Muscle of leg (tissue), 3 donors: ENCODE measurements at regions not wholly inside any gene's neighbourhood (a gene's known extent, or its start where the extent isn't known, plus 50 kb on each side); places are given as distances from the start of the nearest gene placed in this dataset.

Source experiments
- DNase-seq: peaks from one replicate; pipeline ENCODE4 v3.0.0; 2013
- H3K27ac ChIP-seq: one replicate; pipeline ENCODE4 v1.5.1; 2013; ENCODE audit warnings: mild to moderate bottlenecking, low read length, control low read depth
- H3K27me3 ChIP-seq: one replicate; pipeline ENCODE4 v1.6.1; 2013; ENCODE audit warnings: low read length; ENCODE audit not compliant: control insufficient read depth, insufficient read depth
- H3K36me3 ChIP-seq: one replicate; pipeline ENCODE4 v1.6.1; 2013; ENCODE audit warnings: low read length; ENCODE audit not compliant: control insufficient read depth, insufficient read depth
- H3K4me1 ChIP-seq: one replicate; pipeline ENCODE4 v1.6.1; 2013; ENCODE audit warnings: low read length; ENCODE audit not compliant: control insufficient read depth, insufficient read depth
- H3K4me3 ChIP-seq: one replicate; pipeline ENCODE4 v1.5.1; 2013; ENCODE audit warnings: low read length, control low read depth
- H3K9me3 ChIP-seq: replicated peaks from 2 replicates; pipeline ENCODE4 v1.6.1; 2013; ENCODE audit warnings: low read depth, low read length; ENCODE audit not compliant: control insufficient read depth
- WGBS: methylation state at CpG from one replicate; pipeline ENCODE4 v1.1.5; 2013; ENCODE audit warnings: missing lambda C conversion rate; ENCODE audit not compliant: insufficient coverage; 5-methylcytosine and 5-hydroxymethylcytosine counted together

DNA sequence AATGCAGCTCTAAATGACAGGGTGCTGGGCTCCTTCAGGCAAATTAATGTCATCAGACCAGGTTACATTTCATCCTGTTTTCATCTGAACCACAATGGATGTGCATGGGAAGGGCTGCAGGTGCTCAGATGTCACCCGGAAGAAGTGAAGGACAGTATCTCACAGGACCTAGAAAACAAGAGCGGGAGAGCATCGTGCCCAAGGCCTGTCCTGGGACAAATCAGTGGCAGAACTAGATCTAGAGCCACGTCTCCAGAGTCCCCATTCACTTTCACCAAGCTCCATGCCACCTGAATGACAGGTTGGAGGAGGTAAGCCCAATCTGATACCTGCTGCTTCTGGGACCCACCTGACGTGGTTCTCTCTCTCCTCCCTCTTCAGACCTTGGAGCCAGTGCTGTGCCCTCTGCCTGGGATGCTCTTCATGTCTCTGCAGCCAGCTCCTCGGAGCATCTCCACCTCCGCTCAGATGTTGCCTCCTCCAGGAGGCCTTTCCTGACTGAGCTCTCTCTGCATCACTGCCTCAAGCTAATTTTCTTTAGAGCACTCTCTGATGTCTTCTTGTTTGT is 77.3 kb downstream of the CPN2 start:
- no peak for DNase-seq

DNA sequence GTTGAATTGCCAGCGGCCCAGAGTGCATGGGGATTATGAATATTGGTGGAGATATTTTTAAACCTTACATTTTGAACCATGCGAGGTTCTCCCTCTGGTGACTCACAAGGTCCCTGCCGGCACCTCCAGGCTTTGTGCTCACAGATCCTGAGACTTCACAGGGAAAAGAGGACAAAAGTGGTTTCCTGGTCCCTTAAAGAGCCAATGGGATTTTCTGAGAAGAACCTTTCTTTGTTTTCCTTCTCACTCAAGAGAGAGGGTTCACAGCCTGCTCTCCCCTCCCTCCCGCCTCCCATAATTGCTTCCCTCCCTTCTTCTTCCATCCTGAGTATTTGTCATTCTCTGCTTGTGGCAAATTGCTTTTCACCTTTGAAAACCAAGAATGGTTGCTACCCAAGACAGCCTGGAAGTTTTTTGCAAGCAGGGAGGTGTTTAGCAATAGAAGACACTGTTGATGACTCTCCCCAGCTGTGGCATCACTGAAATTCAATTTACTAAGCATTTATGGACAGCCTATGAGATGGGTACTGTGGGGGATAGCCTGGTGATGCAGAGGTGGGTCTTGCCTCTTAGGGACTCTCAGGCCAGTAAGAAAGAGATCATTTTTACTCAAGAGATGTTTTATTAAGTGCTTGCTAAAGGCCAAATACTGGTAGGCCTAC is 76.6 kb downstream of the CPN2 start:
- H3K27me3 ChIP-seq, result peaks cover 13% of the 10 kb centered on the region
- no peak for DNase-seq
- no peaks in the 10 kb centered on the region for H3K9me3 ChIP-seq
- H3K27ac ChIP-seq, result no peak overlapping the region
- H3K36me3 ChIP-seq, result no peaks in the 10 kb centered on the region
- 100% methylated on average over 2 of the region's 4 CpGs for WGBS
- H3K4me1 ChIP-seq, result peaks cover 76% of the 10 kb centered on the region
- no peak overlapping the region for H3K4me3 ChIP-seq

More for the DNA sequence above, 77.3 kb downstream of the CPN2 start:
- Histone ChIP-seq H3K9me3 (no peaks in the 10 kb centered on the region), H3K27me3 (peaks cover 13% of the 10 kb centered on the region), H3K27ac (no peak overlapping the region), H3K4me1 (peaks cover 76% of the 10 kb centered on the region), H3K4me3 (no peak overlapping the region), H3K36me3 (no peaks in the 10 kb centered on the region)
- WGBS, result 86% methylated on average over 3 of the region's 7 CpGs

DNA sequence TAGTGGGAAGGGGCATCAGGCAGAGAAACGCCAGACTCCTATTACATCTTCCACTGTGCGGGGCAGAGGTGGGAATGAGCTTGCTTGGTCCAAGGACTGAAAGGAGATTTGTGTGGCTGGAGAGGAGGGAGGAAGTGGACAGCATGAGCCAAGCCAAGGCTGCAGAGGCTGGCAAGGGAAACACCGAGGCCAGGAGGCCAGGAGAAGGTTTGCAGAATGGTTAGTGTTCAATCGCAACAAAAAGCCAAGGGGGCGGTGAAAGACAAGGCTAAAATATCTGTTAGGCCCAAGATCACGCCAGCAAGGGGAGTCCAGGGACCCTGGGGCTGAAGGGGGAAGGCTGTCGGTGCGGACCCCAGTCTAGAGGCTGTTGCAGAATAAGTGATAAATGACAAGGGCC is 75.8 kb downstream of the CPN2 start:
- Histone ChIP-seq H3K4me1 (peaks cover 74% of the 10 kb centered on the region), H3K9me3 (no peaks in the 10 kb centered on the region), H3K27ac (no peak overlapping the region), H3K4me3 (no peak overlapping the region), H3K27me3 (peaks cover 13% of the 10 kb centered on the region), H3K36me3 (no peaks in the 10 kb centered on the region)
- 59% methylated on average over 5 of the region's 8 CpGs for WGBS
- DNase-seq, result no peak

DNA sequence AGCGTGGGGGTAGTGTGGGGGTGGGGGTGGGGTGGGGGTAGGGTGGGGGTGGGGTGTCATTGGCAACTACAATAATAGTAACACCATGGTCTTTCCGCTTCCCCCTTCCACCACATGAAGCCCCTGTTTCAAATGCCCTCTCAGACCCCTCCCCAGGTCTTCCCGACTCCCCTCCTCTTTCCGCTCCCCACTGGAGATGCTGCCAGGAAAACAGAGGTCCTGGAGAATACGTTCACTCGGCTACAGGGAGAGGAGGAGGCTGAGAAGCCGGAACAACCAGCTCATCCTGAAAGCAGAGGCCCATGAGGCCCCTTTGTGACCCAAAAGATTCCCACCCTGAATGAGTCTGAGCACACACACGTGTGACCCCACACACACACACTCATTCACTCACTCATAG is 75.4 kb downstream of the CPN2 start:
- Histone ChIP-seq H3K9me3 (no peaks in the 10 kb centered on the region), H3K4me3 (no peak overlapping the region), H3K27ac (peak overlapping the region; percentile 8), H3K27me3 (peaks cover 15% of the 10 kb centered on the region), H3K4me1 (peaks cover 73% of the 10 kb centered on the region), H3K36me3 (no peaks in the 10 kb centered on the region)
- DNase-seq, result peak; percentile 82
- no CpG with 5 or more reads among the region's 8 CpGs for WGBS

DNA sequence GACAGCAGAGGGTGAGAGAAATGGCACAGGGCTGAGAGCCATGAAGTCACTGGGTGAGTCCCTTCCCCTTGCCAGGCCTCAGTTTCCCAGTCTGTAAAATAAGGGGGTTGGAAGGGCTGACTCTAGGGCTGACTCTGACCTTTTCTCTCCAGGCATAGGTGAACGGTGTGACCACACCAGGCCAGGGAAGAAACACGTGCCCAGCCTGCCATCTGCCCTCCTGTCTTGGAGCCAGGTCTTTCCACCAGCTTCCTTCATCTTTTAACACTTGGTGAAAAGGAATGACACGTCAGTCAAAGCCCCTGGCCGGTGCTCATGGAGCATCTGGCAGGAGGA is 74.4 kb downstream of the CPN2 start:
- H3K27ac ChIP-seq, result peak overlapping the region; percentile 92
- DNase-seq, result peak; percentile 44
- peaks cover 73% of the 10 kb centered on the region for H3K4me1 ChIP-seq
- peaks cover 17% of the 10 kb centered on the region for H3K27me3 ChIP-seq
- H3K4me3 ChIP-seq, result no peak overlapping the region
- WGBS, result 79% methylated on average over 3 of the region's 4 CpGs
- no peaks in the 10 kb centered on the region for H3K36me3 ChIP-seq
- no peaks in the 10 kb centered on the region for H3K9me3 ChIP-seq

DNA sequence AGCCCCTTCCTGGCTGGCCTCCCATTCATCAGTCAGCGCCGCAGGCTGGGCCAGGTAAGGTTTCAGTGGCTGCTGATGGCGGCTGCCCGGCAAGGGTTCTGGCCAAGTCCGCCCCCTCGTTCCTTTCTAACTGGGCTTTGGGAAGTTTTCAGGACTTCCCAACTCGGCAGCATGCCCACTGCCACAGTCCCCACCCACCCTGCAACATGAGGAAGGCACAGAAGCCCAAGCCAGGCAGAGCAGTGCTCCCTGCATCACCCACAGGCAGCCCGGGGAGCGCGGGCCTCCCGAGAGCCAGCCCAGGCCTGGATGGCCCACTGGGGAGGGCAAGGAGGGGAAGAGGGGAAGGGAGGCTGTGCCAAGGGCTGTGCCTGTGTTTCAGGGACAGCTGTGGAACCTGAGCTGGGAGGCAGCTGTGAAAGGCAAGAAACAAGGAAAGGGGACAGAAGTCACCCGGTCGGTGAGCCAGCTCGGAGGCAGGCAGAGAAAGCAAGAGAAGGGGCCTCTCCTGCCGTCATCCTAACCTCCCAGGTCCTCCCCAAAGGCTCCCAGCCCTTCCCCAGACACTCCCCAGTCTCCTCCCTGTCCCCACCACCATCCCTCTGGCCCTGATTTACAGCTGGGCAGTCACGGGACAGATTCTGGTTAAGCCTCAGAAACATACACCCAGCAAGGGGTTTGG is 73.9 kb downstream of the CPN2 start:
- WGBS, result 16% methylated on average over 15 of the region's 16 CpGs

DNA sequence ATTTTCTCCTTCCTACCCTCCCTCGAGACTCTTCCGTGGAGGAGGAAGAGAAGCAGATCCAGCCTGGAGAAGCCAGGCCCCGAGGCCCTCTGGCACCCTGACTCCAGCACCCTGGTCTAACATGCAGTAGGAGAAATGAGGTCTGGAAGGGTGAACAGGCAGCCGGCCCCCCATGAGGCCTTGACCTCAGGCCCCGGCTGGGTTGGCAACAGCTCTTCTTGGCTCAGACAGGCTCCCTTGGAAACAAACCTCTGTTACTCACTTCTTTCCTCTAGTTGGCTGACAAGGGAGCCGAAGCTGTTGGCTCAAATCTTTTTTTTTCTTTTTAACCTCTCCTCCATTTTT is 73.4 kb downstream of the CPN2 start:
- DNase-seq, result peak; percentile 92
- 17% methylated on average over 2 of the region's 6 CpGs for WGBS
- H3K4me3 ChIP-seq, result no peak overlapping the region
- peaks cover 17% of the 10 kb centered on the region for H3K27me3 ChIP-seq
- H3K9me3 ChIP-seq, result no peaks in the 10 kb centered on the region
- H3K4me1 ChIP-seq, result peaks cover 76% of the 10 kb centered on the region
- H3K36me3 ChIP-seq, result no peaks in the 10 kb centered on the region
- H3K27ac ChIP-seq, result peak overlapping the region; percentile 92

More for the DNA sequence above, 73.9 kb downstream of the CPN2 start:
- peak; percentile 89 for DNase-seq
- no peaks in the 10 kb centered on the region for H3K9me3 ChIP-seq
- H3K36me3 ChIP-seq, result no peaks in the 10 kb centered on the region
- H3K27me3 ChIP-seq, result peaks cover 15% of the 10 kb centered on the region
- no peak overlapping the region for H3K4me3 ChIP-seq
- peak overlapping the region; percentile 92 for H3K27ac ChIP-seq
- H3K4me1 ChIP-seq, result peaks cover 76% of the 10 kb centered on the region

DNA sequence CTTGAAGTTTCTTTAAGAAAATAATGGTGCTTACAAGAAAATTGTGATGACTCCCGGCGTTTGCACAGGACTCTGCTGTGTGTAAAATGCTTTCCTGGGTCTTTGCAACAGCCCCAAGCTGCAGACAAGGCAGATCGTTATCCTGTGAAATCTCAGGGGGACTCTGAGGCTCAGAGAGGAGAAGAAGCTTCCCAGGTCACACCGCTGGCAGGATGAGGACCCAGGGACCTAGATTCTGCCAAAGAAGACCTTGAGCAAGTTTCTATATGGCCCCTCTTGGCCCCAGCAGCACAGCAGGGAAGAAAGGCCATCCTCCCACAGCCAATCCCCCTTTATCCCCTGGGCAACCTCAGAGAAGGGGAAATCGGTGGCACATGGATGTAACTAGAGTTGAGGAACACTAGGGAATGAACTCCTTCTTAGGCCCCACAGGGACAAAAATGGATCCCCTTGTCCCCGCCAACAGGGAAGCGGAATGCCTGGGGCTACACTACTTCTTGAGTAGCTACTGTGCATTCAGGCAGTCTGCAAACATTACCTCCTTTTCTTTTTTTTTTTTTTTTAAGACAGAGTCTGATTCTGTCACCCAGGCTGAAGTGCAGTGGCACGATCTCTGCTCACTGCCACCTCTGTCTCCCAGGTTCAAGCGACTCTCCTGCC is 72.8 kb downstream of the CPN2 start:
- Histone ChIP-seq H3K9me3 (no peaks in the 10 kb centered on the region), H3K4me1 (peaks cover 75% of the 10 kb centered on the region)

DNA sequence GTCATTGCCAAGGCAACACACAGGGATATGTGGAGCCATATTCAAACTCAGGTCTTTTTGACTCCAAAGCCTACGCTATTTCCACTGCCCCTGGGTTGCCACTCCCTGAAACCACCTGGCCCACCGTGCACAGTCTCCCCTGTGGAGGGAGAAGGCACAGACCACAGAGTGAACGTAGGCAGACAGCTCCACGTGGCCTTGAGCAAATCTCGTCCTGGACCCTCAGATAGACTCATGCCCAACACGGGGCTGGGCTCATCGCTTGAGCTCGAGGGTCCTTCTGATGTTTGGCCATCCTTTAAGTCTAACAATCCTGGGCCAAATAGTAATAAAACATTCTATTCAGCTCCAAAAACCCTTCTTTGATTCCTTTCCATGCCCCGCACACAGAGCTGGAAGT is 72.0 kb downstream of the CPN2 start:
- no peak overlapping the region for H3K27ac ChIP-seq
- H3K36me3 ChIP-seq, result no peaks in the 10 kb centered on the region
- no peaks in the 10 kb centered on the region for H3K9me3 ChIP-seq
- 93% methylated on average over 9 of the region's 9 CpGs for WGBS
- no peak for DNase-seq
- peaks cover 80% of the 10 kb centered on the region for H3K4me1 ChIP-seq
- no peak overlapping the region for H3K4me3 ChIP-seq
- peaks cover 13% of the 10 kb centered on the region for H3K27me3 ChIP-seq

More for the DNA sequence above, 72.8 kb downstream of the CPN2 start:
- Histone ChIP-seq H3K27me3 (peaks cover 17% of the 10 kb centered on the region), H3K4me3 (no peak overlapping the region), H3K36me3 (no peaks in the 10 kb centered on the region), H3K27ac (peak overlapping the region; percentile 92)
- no peak for DNase-seq
- 29% methylated on average over 6 of the region's 9 CpGs for WGBS

DNA sequence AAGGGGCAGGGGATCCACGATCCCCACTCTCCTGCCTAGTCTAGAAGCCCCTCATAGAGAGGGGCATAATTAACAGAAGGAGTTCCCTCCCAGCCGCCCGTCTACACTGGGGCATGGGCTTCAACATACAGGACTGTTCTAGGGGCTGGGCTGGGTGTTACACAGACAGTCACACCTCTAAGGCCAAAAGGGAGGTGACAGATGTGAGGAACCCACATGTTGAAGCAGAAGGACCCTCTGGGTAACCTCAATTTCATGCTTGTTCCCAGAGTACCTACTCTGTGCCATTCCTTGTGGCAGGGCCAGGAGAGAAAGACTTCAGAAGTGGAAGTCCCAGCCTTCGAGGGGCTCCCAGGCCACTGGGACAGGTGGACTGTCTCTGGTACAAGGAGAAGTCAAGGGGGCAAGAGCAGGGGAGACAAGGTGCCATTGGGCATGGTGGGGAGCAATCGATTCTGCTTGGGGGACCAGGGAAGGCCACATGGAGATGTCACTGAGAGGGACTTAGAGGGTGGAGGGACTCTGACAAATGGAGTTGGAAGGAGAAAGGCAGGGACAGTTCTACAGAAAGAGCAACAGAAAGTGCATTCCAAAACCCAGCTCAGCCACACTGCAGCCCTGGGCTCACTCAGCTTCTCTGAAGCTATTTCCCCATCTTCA is 71.3 kb downstream of the CPN2 start:
- Histone ChIP-seq H3K9me3 (no peaks in the 10 kb centered on the region), H3K27ac (no peak overlapping the region), H3K36me3 (no peaks in the 10 kb centered on the region), H3K4me1 (peaks cover 82% of the 10 kb centered on the region), H3K27me3 (peaks cover 13% of the 10 kb centered on the region), H3K4me3 (no peak overlapping the region)
- no peak for DNase-seq
- WGBS, result 92% methylated on average over 2 of the region's 5 CpGs
